ENCODE measurements at regions not wholly inside any gene's neighbourhood (a gene's known extent, or its start where the extent isn't known, plus 50 kb on each side); places are given as distances from the start of the nearest gene placed in this dataset.

DNA sequence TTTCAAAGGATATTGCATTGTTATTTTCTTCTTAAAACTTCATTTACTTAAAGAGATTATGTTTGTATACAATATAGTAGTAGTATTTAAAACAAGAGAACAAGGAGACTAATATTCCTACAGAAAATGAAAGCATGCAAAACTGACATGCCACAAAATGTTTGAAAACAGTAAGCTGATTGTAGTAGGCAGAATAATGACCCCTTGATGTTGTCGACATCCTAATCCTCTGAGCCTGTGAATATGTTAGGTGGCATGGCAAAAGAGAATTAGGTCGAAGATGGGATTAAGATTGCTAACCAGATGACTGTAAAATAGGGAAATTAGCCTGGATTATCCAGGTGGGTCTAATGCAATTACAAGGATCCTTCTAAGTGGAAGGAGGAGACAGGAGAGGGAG is 522.2 kb upstream of the NR3C2 start:
- Histone ChIP-seq H3K27me3 (replicated peaks in 1 of 4; ENCODE audit: control insufficient read depth in 3 of 4, extremely low read depth in 1 of 4, insufficient read depth in 3 of 4, low read length in 3 of 4) (no peaks in the 10 kb centered on the region), H3K9me3 (ENCODE audit: insufficient read depth in 2 of 2, low read depth in 1 of 2, low read length in 1 of 2) (no peaks in the 10 kb centered on the region), H3K56ac (replicated peaks; ENCODE audit: insufficient read length, low read depth, low read length) (no peak overlapping the region), H3K9ac (replicated peaks in 1 of 4; ENCODE audit: extremely low read depth in 1 of 4, low read depth in 3 of 4, low read length in 3 of 4) (no peak overlapping the region), H3K4ac (replicated peaks; ENCODE audit: insufficient read length, low read depth, low read length) (no peak overlapping the region), H2BK15ac (ENCODE audit: low read length) (no peak overlapping the region), H3K23me2 (ENCODE audit: low read depth, low read length) (no peaks in the 10 kb centered on the region), H4K91ac (replicated peaks; ENCODE audit: insufficient read length, low read length) (no peak overlapping the region), H4K20me1 (replicated peaks in 1 of 2; ENCODE audit: control insufficient read depth in 1 of 2, insufficient read depth in 2 of 2, low read length in 2 of 2) (no peaks in the 10 kb centered on the region), H4K5ac (ENCODE audit: insufficient read length, low read depth, low read length) (no peak overlapping the region), H2BK120ac (replicated peaks; ENCODE audit: low read depth, low read length) (no peak overlapping the region), H2AK5ac (ENCODE audit: low read depth, low read length) (no peak overlapping the region), H2BK5ac (ENCODE audit: low read depth, low read length) (no peak overlapping the region), H4K8ac (ENCODE audit: extremely low read depth, insufficient read depth, low read length) (no peak overlapping the region), H3K27ac (ENCODE audit: low read depth, low read length) (no peak overlapping the region), H3K23ac (ENCODE audit: insufficient read length) (no peak overlapping the region), H3K18ac (ENCODE audit: extremely low read depth, low read length) (no peak overlapping the region), H3K79me1 (ENCODE audit: low read depth, low read length) (no peaks in the 10 kb centered on the region), H2BK20ac (ENCODE audit: low read length) (no peak overlapping the region), H3K14ac (ENCODE audit: insufficient read length) (no peak overlapping the region), H3K79me2 (ENCODE audit: control insufficient read depth in 1 of 2, insufficient read depth in 2 of 2, low read length in 2 of 2) (no peaks in the 10 kb centered on the region), H2AFZ (ENCODE audit: low read length) (no peak overlapping the region), H3K4me2 (ENCODE audit: insufficient read depth in 1 of 2, low read depth in 2 of 2, low read length in 2 of 2) (no peak overlapping the region), H3K36me3 (ENCODE audit: control insufficient read depth in 2 of 4, insufficient read depth in 4 of 4, low read length in 3 of 4) (no peaks in the 10 kb centered on the region), H3K4me1 (replicated peaks in 1 of 4; ENCODE audit: control insufficient read depth in 3 of 4, insufficient read depth in 4 of 4, low read length in 3 of 4) (no peaks in the 10 kb centered on the region), H2BK12ac (ENCODE audit: low read depth, low read length) (no peak overlapping the region), H3K4me3 (ENCODE audit: extremely low read depth in 1 of 4, insufficient read depth in 2 of 4, low read depth in 3 of 4, low read length in 4 of 4) (no peak overlapping the region)
- WGBS, 2 experiments (ENCODE audit: extremely low coverage in 1 of 2, insufficient coverage in 1 of 2, insufficient read length in 1 of 2, insufficient replicate concordance in 2 of 2, low coverage in 1 of 2, low lambda C conversion rate in 2 of 2, missing lambda C conversion rate in 1 of 2) = 93% methylated on average over 2 of the region's 2 CpGs; no CpG with 5 or more reads in 1 of the 2 experiments
- POLR2A ChIA-PET (ENCODE audit: partially characterized antibody) = interaction anchor here (0.6 kb wide), 1 partner anchor 11 kb away, joined by 3 read pairs; no protein-coding TSS in a partner anchor
- FAIRE-seq (no peak), DNase-seq (ENCODE audit: low read depth in 1 of 2, low spot score in 2 of 2) (no peak)
- CTCF ChIA-PET (ENCODE audit: partially characterized antibody) = interaction anchor here (1.3 to 1.4 kb wide), 2 partner anchors 22 to 35 kb away, joined by 3 read pairs; no protein-coding TSS in a partner anchor
- TF ChIP-seq RBBP5 (IDR thresholded peaks at IDR 0.05; ENCODE audit: borderline replicate concordance, low read depth, low read length) (no peak), POLR2A (IDR thresholded peaks at IDR 0.05; ENCODE audit: control extremely low read depth in 1 of 2, low read depth in 2 of 2, low read length in 2 of 2) (no peak), SIRT6 (IDR thresholded peaks at IDR 0.05; ENCODE audit: low read length) (no peak), CTBP2 (IDR thresholded peaks at IDR 0.05; ENCODE audit: borderline replicate concordance, insufficient read depth, insufficient read length, low read length) (no peak), TBP (IDR thresholded peaks at IDR 0.05; ENCODE audit: low read depth, low read length) (no peak), TAF1 (IDR thresholded peaks at IDR 0.05; ENCODE audit: low read depth, low read length) (no peak), NANOG (IDR thresholded peaks at IDR 0.05; ENCODE audit: insufficient read depth, low read depth, low read length, poor library complexity, severe bottlenecking) (no peak), RFX5 (IDR thresholded peaks at IDR 0.05; ENCODE audit: borderline replicate concordance, low read depth, low read length) (no peak), SIN3A (conservative IDR thresholded peaks at IDR 0.05 in 1 of 2, IDR thresholded peaks at IDR 0.05 in 1 of 2; ENCODE audit: low read depth in 1 of 2, low read length in 2 of 2) (no peak), RXRA (IDR thresholded peaks at IDR 0.05; ENCODE audit: insufficient read depth, low read depth, low read length) (no peak), JUND (IDR thresholded peaks at IDR 0.05; ENCODE audit: low read length) (no peak)
- TF ChIP-seq, protein P1, sequence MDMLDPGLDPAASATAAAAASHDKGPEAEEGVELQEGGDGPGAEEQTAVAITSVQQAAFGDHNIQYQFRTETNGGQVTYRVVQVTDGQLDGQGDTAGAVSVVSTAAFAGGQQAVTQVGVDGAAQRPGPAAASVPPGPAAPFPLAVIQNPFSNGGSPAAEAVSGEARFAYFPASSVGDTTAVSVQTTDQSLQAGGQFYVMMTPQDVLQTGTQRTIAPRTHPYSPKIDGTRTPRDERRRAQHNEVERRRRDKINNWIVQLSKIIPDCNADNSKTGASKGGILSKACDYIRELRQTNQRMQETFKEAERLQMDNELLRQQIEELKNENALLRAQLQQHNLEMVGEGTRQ (IDR thresholded peaks at IDR 0.05; ENCODE audit: low read length) = no peak
- TF ChIP-seq, protein P2, sequence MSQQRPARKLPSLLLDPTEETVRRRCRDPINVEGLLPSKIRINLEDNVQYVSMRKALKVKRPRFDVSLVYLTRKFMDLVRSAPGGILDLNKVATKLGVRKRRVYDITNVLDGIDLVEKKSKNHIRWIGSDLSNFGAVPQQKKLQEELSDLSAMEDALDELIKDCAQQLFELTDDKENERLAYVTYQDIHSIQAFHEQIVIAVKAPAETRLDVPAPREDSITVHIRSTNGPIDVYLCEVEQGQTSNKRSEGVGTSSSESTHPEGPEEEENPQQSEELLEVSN (IDR thresholded peaks at IDR 0.05) = no peak

All from H1 (cell line).